ENCODE measurements at regions not wholly inside any gene's neighbourhood (a gene's known extent, or its start where the extent isn't known, plus 50 kb on each side); places are given as distances from the start of the nearest gene placed in this dataset.

DNA sequence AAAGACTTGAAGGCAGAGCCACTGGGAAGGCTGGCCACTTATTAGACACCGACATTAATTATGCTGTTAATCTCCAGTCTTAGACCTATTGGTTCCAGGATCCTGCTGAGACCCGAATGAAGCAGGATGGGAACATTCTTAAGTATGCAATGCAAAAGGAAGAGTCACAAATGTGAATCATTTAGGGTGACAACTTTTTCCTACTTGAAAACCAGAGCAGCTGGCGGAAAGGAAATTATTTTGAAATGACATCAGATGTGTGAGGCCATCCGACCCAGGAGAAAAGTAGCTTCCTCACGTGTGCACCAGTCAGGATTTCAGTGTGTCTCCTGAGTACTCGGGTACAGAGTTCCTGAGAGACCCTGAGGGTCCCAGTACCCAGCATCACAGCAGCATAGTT is 222.9 kb upstream of the NCKAP5 start:
- no peak overlapping the region for H3K4me3 Mint-ChIP-seq (ENCODE audit: low read depth, unreplicated experiment)
- no peak for DNase-seq
- TF ChIP-seq CTCF (IDR thresholded peaks at IDR 0.05; ENCODE audit: unreplicated experiment): no peak
- no TSS peak for BruUV-seq (replicated peaks)
- CTCF ChIA-PET: no interaction called here
- H3K4me1 Mint-ChIP-seq (ENCODE audit: low read depth, unreplicated experiment): no peaks in the 10 kb centered on the region
- no peaks in the 10 kb centered on the region for H3K36me3 Mint-ChIP-seq (ENCODE audit: insufficient read depth, unreplicated experiment)
- intact Hi-C loops (cut with micrococcal nuclease; ENCODE audit: unreplicated experiment): no loop called here
- no peaks in the 10 kb centered on the region for H3K27me3 Mint-ChIP-seq (ENCODE audit: unreplicated experiment)
- no peak overlapping the region for H3K27ac Mint-ChIP-seq (ENCODE audit: unreplicated experiment)
- H3K9me3 Mint-ChIP-seq (ENCODE audit: low read depth, unreplicated experiment): peaks cover 9% of the 10 kb centered on the region

- CTCF ChIA-PET: no interaction called here
Measured at GRCh38 chr2:133792223-133792622, 224.0 kb upstream of the NCKAP5 start.

DNA sequence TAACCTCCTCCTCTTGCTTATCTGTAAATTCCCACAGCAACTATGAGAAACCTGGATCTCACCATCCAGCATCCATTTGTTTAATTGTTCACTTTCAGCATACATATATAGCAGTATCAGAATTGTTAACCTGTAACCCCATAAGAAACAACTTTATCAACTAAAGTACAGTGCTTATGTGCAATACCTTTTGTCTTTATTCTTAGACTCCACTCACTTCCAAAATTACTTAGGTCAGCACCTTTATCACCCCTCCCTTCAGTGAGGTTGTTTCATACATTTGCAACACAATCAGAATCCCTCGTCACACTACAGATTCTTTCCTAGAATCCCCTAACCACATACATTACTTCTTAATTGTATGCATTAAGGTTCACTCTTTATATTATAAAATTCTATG is 225.9 kb upstream of the NCKAP5 start:
- DNase-seq: no peak
- Mint-ChIP-seq H3K4me3 (ENCODE audit: low read depth, unreplicated experiment) (no peak overlapping the region), H3K36me3 (ENCODE audit: insufficient read depth, unreplicated experiment) (no peaks in the 10 kb centered on the region), H3K27ac (ENCODE audit: unreplicated experiment) (no peak overlapping the region), H3K4me1 (ENCODE audit: low read depth, unreplicated experiment) (no peaks in the 10 kb centered on the region), H3K27me3 (ENCODE audit: unreplicated experiment) (no peaks in the 10 kb centered on the region), H3K9me3 (ENCODE audit: low read depth, unreplicated experiment) (peaks cover 13% of the 10 kb centered on the region)
- CTCF ChIA-PET: no interaction called here
- intact Hi-C loops (cut with micrococcal nuclease; ENCODE audit: unreplicated experiment): no loop called here
- BruUV-seq (replicated peaks): no TSS peak
- no peak for TF ChIP-seq CTCF (IDR thresholded peaks at IDR 0.05; ENCODE audit: unreplicated experiment)

More at GRCh38 chr2:133792223-133792622, 224.0 kb upstream of the NCKAP5 start:
- no TSS peak for BruUV-seq (replicated peaks)
- Mint-ChIP-seq H3K27ac (ENCODE audit: unreplicated experiment) (no peak overlapping the region), H3K4me3 (ENCODE audit: low read depth, unreplicated experiment) (no peak overlapping the region), H3K9me3 (ENCODE audit: low read depth, unreplicated experiment) (peaks cover 9% of the 10 kb centered on the region), H3K4me1 (ENCODE audit: low read depth, unreplicated experiment) (no peaks in the 10 kb centered on the region), H3K36me3 (ENCODE audit: insufficient read depth, unreplicated experiment) (no peaks in the 10 kb centered on the region), H3K27me3 (ENCODE audit: unreplicated experiment) (no peaks in the 10 kb centered on the region)
- TF ChIP-seq CTCF (IDR thresholded peaks at IDR 0.05; ENCODE audit: unreplicated experiment): no peak
- no peak for DNase-seq
- intact Hi-C loops (cut with micrococcal nuclease; ENCODE audit: unreplicated experiment): no loop called here

GRCh38 chr2:133801946-133802345 is 233.7 kb upstream of the NCKAP5 start:
- no peaks in the 10 kb centered on the region for H3K36me3 Mint-ChIP-seq (ENCODE audit: insufficient read depth, unreplicated experiment)
- intact Hi-C loops (cut with micrococcal nuclease; ENCODE audit: unreplicated experiment): no loop called here
- CTCF ChIA-PET: interaction anchor here (0.5 kb wide), 1 partner anchor 308 kb away, joined by 3 read pairs; no protein-coding TSS in a partner anchor
- no peak for DNase-seq
- no peak for TF ChIP-seq CTCF (IDR thresholded peaks at IDR 0.05; ENCODE audit: unreplicated experiment)
- H3K9me3 Mint-ChIP-seq (ENCODE audit: low read depth, unreplicated experiment): peaks cover 3% of the 10 kb centered on the region
- no peak overlapping the region for H3K4me3 Mint-ChIP-seq (ENCODE audit: low read depth, unreplicated experiment)
- H3K27ac Mint-ChIP-seq (ENCODE audit: unreplicated experiment): no peak overlapping the region
- no peaks in the 10 kb centered on the region for H3K4me1 Mint-ChIP-seq (ENCODE audit: low read depth, unreplicated experiment)
- no peaks in the 10 kb centered on the region for H3K27me3 Mint-ChIP-seq (ENCODE audit: unreplicated experiment)
- BruUV-seq (replicated peaks): no TSS peak

Measured in Calu3 (cell line).